Neural progenitor cell (in vitro differentiated cells): ENCODE measurements at regions not wholly inside any gene's neighbourhood (a gene's known extent, or its start where the extent isn't known, plus 50 kb on each side); places are given as distances from the start of the nearest gene placed in this dataset.

ENCODE experiments used
- CTCF ChIP-seq: fragments of 200-600 bp; sonication (generic); IDR thresholded peaks from 2 replicates; pipeline ENCODE4 v1.5.1; 2017; ENCODE audit warnings: antibody characterized with exemption, mild to moderate bottlenecking
- EZH2 ChIP-seq: fragments of 200-600 bp; sonication (generic); IDR thresholded peaks from 2 replicates; pipeline ENCODE4 v1.6.1; 2017; ENCODE audit warnings: antibody characterized with exemption, mild to moderate bottlenecking, moderate library complexity
- EZH2phosphoT487 ChIP-seq: fragments of 200-600 bp; sonication (generic); IDR thresholded peaks from 2 replicates; pipeline ENCODE4 v1.6.1; 2017; ENCODE audit warnings: antibody characterized with exemption

DNA sequence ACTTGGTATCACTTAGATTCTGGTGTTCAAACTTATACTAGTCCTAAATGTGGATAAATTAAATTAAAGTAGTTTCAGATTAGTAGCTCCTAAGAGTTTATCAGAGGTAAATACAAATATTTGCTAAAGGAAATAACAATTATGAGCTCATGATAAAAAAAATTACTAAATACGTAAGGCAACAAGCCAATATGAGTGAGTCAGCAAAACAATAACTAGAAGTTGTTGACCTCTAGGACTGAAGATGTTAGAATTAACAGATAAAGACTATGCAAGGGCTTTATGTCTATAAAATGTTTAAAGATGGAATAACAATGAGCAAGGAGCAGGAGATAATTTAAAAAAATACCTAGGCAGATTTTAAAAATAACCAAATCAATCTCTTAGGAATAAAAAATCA lies 195.8 kb downstream of the CLCN4 start:
- TF ChIP-seq EZH2 (no peak), CTCF (no peak), EZH2phosphoT487 (no peak)
